AG04450 (cell line): ENCODE measurements at regions not wholly inside any gene's neighbourhood (a gene's known extent, or its start where the extent isn't known, plus 50 kb on each side); places are given as distances from the start of the nearest gene placed in this dataset.

Source experiments
- CTCF ChIA-PET: fragments of 300-600, 350-600 bp; formaldehyde crosslinking; extraction: SDS; loops from one replicate; lab custom pipeline; 2022; ENCODE audit warnings: antibody characterized with exemption, inconsistent platforms; lab: Charles Lee
- POLR2A ChIA-PET: fragments of 350-600 bp; formaldehyde crosslinking; extraction: SDS; loops from one replicate; lab custom pipeline; 2021; ENCODE audit warnings: antibody characterized with exemption, inconsistent platforms; lab: Yijun Ruan, JAX
- DNase-seq: peaks from one replicate; pipeline ENCODE4 v3.0.0-alpha.2; 2011; ENCODE audit warnings: low read depth, low spot score
- H3K27ac ChIP-seq: one replicate; pipeline ENCODE4 v1.5.1; 2012; ENCODE audit warnings: low read depth, low read length, control low read depth
- H3K27me3 ChIP-seq: one replicate; pipeline ENCODE4 v1.6.0; 2012; ENCODE audit warnings: low read length; ENCODE audit not compliant: control insufficient read depth, insufficient read depth
- H3K4me3 ChIP-seq: 2 replicates; pipeline ENCODE4 v1.5.1; 2011; ENCODE audit warnings: mild to moderate bottlenecking, low read depth, low read length, control low read depth
- H3K9me3 ChIP-seq: 2 replicates; pipeline ENCODE4 v1.5.1; 2012; ENCODE audit warnings: low read length; ENCODE audit not compliant: control insufficient read depth, insufficient read depth
- CTCF ChIP-seq: IDR thresholded peaks from 2 replicates; pipeline ENCODE4 v1.5.1; 2011; ENCODE audit warnings: low read depth, low read length, control low read depth, inconsistent platforms

- Histone ChIP-seq H3K4me3 (no peak overlapping the region), H3K27me3 (no peaks in the 10 kb centered on the region), H3K9me3 (no peaks in the 10 kb centered on the region; the same call in 1 of the 2 replicates), H3K27ac (no peak overlapping the region)
- DNase-seq = no peak
- ChIA-PET CTCF (no interaction called here), POLR2A (no interaction called here)
- TF ChIP-seq CTCF = no peak
Observed at GRCh38 chr13:68816715-68817114, 1290.9 kb upstream of the ATXN8OS start.

GRCh38 chr13:68813180-68813796 lies 1294.3 kb upstream of the ATXN8OS start:
- no peaks in the 10 kb centered on the region; the same call in 1 of the 2 replicates for H3K9me3 ChIP-seq
- no peak for DNase-seq
- POLR2A ChIA-PET = no interaction called here
- no peaks in the 10 kb centered on the region for H3K27me3 ChIP-seq
- CTCF ChIA-PET = no interaction called here
- H3K4me3 ChIP-seq = no peak overlapping the region
- H3K27ac ChIP-seq = no peak overlapping the region
- TF ChIP-seq CTCF = no peak

- ChIA-PET CTCF (no interaction called here), POLR2A (no interaction called here)
Observed at GRCh38 chr13:68810660-68811059, 1297.0 kb upstream of the ATXN8OS start.

GRCh38 chr13:68808456-68808855 lies 1299.2 kb upstream of the ATXN8OS start:
- Histone ChIP-seq H3K27me3 (no peaks in the 10 kb centered on the region), H3K4me3 (no peak overlapping the region), H3K9me3 (no peaks in the 10 kb centered on the region; the same call in 1 of the 2 replicates), H3K27ac (no peak overlapping the region)
- ChIA-PET POLR2A (no interaction called here), CTCF (no interaction called here)
- DNase-seq = no peak
- TF ChIP-seq CTCF = no peak

More at GRCh38 chr13:68810660-68811059, 1297.0 kb upstream of the ATXN8OS start:
- H3K27me3 ChIP-seq = no peaks in the 10 kb centered on the region
- H3K9me3 ChIP-seq = no peaks in the 10 kb centered on the region; the same call in 1 of the 2 replicates
- no peak overlapping the region for H3K27ac ChIP-seq
- no peak for DNase-seq
- no peak overlapping the region for H3K4me3 ChIP-seq
- TF ChIP-seq CTCF = no peak

GRCh38 chr13:68806125-68806524 lies 1301.5 kb upstream of the ATXN8OS start:
- ChIA-PET CTCF (no interaction called here), POLR2A (no interaction called here)
- no peak for TF ChIP-seq CTCF
- DNase-seq = no peak
- Histone ChIP-seq H3K9me3 (peaks cover 7% of the 10 kb centered on the region; the same call in 1 of the 2 replicates), H3K4me3 (no peak overlapping the region), H3K27me3 (no peaks in the 10 kb centered on the region), H3K27ac (no peak overlapping the region)
